ENCODE measurements at regions not wholly inside any gene's neighbourhood (a gene's known extent, or its start where the extent isn't known, plus 50 kb on each side); places are given as distances from the start of the nearest gene placed in this dataset.

GRCh38 chr2:66830881-66831280 lies 396.0 kb downstream of the MEIS1 start:
- DNase-seq, result no peak
- in situ Hi-C loops (cut with MboI; ENCODE audit: low pct_unique_long_range_greater_than_20kb, low sequenced_read_pairs), result no loop called here

GRCh38 chr2:66832646-66833435 lies 397.9 kb downstream of the MEIS1 start:
- DNase-seq, result no peak
- in situ Hi-C loops (cut with MboI; ENCODE audit: low pct_unique_long_range_greater_than_20kb, low sequenced_read_pairs), result no loop called here

GRCh38 chr2:66834859-66835258 lies 399.9 kb downstream of the MEIS1 start:
- in situ Hi-C loops (cut with MboI; ENCODE audit: low pct_unique_long_range_greater_than_20kb, low sequenced_read_pairs), result no loop called here
- no peak for DNase-seq

- DNase-seq, result no peak
- in situ Hi-C loops (cut with MboI; ENCODE audit: low pct_unique_long_range_greater_than_20kb, low sequenced_read_pairs), result no loop called here
Observed at GRCh38 chr2:66836851-66837250, 401.9 kb downstream of the MEIS1 start.

- in situ Hi-C loops (cut with MboI; ENCODE audit: low pct_unique_long_range_greater_than_20kb, low sequenced_read_pairs), result no loop called here
- DNase-seq, result no peak
Observed at GRCh38 chr2:66839551-66840320, 404.8 kb downstream of the MEIS1 start.

GRCh38 chr2:66840321-66841002 lies 405.5 kb downstream of the MEIS1 start:
- no peak for DNase-seq
- in situ Hi-C loops (cut with MboI; ENCODE audit: low pct_unique_long_range_greater_than_20kb, low sequenced_read_pairs), result no loop called here

- in situ Hi-C loops (cut with MboI; ENCODE audit: low pct_unique_long_range_greater_than_20kb, low sequenced_read_pairs), result no loop called here
- no peak for DNase-seq
Observed at GRCh38 chr2:66843847-66844246, 408.9 kb downstream of the MEIS1 start.

GRCh38 chr2:66845307-66845706 lies 410.4 kb downstream of the MEIS1 start:
- in situ Hi-C loops (cut with MboI; ENCODE audit: low pct_unique_long_range_greater_than_20kb, low sequenced_read_pairs), result no loop called here

GRCh38 chr2:66846887-66847286 lies 412.0 kb downstream of the MEIS1 start:
- DNase-seq, result no peak
- in situ Hi-C loops (cut with MboI; ENCODE audit: low pct_unique_long_range_greater_than_20kb, low sequenced_read_pairs), result no loop called here

More at GRCh38 chr2:66845307-66845706, 410.4 kb downstream of the MEIS1 start:
- DNase-seq, result no peak

- in situ Hi-C loops (cut with MboI; ENCODE audit: low pct_unique_long_range_greater_than_20kb, low sequenced_read_pairs), result no loop called here
- DNase-seq, result no peak
Observed at GRCh38 chr2:66849153-66849755, 414.3 kb downstream of the MEIS1 start.

- DNase-seq, result no peak
- in situ Hi-C loops (cut with MboI; ENCODE audit: low pct_unique_long_range_greater_than_20kb, low sequenced_read_pairs), result no loop called here
Observed at GRCh38 chr2:66850376-66850775, 415.5 kb downstream of the MEIS1 start.

GRCh38 chr2:66851449-66851872 lies 416.5 kb downstream of the MEIS1 start:
- no peak for DNase-seq
- in situ Hi-C loops (cut with MboI; ENCODE audit: low pct_unique_long_range_greater_than_20kb, low sequenced_read_pairs), result no loop called here

- no peak for DNase-seq
- in situ Hi-C loops (cut with MboI; ENCODE audit: low pct_unique_long_range_greater_than_20kb, low sequenced_read_pairs), result no loop called here
Observed at GRCh38 chr2:66852953-66853352, 418.0 kb downstream of the MEIS1 start.

GRCh38 chr2:66853585-66853984 lies 418.7 kb downstream of the MEIS1 start:
- in situ Hi-C loops (cut with MboI; ENCODE audit: low pct_unique_long_range_greater_than_20kb, low sequenced_read_pairs), result no loop called here
- no peak for DNase-seq

- in situ Hi-C loops (cut with MboI; ENCODE audit: low pct_unique_long_range_greater_than_20kb, low sequenced_read_pairs), result no loop called here
- DNase-seq, result no peak
Observed at GRCh38 chr2:66854298-66854697, 419.4 kb downstream of the MEIS1 start.

GRCh38 chr2:66862885-66863650 lies 428.1 kb downstream of the MEIS1 start:
- no peak for DNase-seq
- in situ Hi-C loops (cut with MboI; ENCODE audit: low pct_unique_long_range_greater_than_20kb, low sequenced_read_pairs), result no loop called here

GRCh38 chr2:66865161-66865560 lies 430.2 kb downstream of the MEIS1 start:
- in situ Hi-C loops (cut with MboI; ENCODE audit: low pct_unique_long_range_greater_than_20kb, low sequenced_read_pairs), result no loop called here
- DNase-seq, result no peak

- in situ Hi-C loops (cut with MboI; ENCODE audit: low pct_unique_long_range_greater_than_20kb, low sequenced_read_pairs), result no loop called here
- no peak for DNase-seq
Observed at GRCh38 chr2:66866331-66867062, 431.6 kb downstream of the MEIS1 start.

Measured in KBM-7 (cell line).